Upper lobe of left lung (tissue), 4 donors: ENCODE measurements at regions not wholly inside any gene's neighbourhood (a gene's known extent, or its start where the extent isn't known, plus 50 kb on each side); places are given as distances from the start of the nearest gene placed in this dataset.

Experiments used
- POLR2A ChIP-seq, 4 donors: fragments of 450-650 bp; IDR thresholded peaks; one replicate each; pipeline ENCODE4 v1.5.1; 2016 to 2017; ENCODE audit warnings: antibody characterized with exemption in 4 of 4, mild to moderate bottlenecking in 2 of 4
- TF ChIP-seq, protein P1 (sequence below), 6 experiments: fragments of 450-650 bp in 4 of 6; fragments of 200-600 bp in 2 of 6; sonication (generic) in 2 of 6; IDR thresholded peaks; one replicate each; pipeline ENCODE4 v1.5.1; 2016 to 2019; ENCODE audit warnings: antibody characterized with exemption in 6 of 6

DNA sequence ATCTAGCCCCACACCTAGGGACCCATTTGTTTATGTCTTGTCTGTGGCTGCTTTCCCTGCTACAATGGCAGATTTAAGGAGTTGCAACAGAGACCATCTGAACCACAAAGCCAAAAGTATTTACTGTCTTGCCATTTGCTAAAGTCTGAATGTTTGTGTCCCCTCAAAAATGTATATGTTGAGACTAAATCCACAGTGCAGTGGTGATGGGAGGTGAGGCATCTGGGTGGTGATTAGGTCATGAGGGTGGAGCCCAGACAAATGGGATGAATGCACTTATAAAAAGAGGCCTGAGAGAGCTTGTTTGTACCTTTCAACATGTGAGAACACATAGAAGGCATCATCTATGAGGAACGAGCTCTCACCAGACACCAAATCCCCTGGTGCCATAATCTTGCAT lies 137.3 kb downstream of the TMEM144 start:
- TF ChIP-seq, protein P1, sequence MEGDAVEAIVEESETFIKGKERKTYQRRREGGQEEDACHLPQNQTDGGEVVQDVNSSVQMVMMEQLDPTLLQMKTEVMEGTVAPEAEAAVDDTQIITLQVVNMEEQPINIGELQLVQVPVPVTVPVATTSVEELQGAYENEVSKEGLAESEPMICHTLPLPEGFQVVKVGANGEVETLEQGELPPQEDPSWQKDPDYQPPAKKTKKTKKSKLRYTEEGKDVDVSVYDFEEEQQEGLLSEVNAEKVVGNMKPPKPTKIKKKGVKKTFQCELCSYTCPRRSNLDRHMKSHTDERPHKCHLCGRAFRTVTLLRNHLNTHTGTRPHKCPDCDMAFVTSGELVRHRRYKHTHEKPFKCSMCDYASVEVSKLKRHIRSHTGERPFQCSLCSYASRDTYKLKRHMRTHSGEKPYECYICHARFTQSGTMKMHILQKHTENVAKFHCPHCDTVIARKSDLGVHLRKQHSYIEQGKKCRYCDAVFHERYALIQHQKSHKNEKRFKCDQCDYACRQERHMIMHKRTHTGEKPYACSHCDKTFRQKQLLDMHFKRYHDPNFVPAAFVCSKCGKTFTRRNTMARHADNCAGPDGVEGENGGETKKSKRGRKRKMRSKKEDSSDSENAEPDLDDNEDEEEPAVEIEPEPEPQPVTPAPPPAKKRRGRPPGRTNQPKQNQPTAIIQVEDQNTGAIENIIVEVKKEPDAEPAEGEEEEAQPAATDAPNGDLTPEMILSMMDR (IDR thresholded peaks at IDR 0.05) = no peak
- no peak for TF ChIP-seq POLR2A (IDR thresholded peaks at IDR 0.05)
